ENCODE measurements at regions not wholly inside any gene's neighbourhood (a gene's known extent, or its start where the extent isn't known, plus 50 kb on each side); places are given as distances from the start of the nearest gene placed in this dataset.

GRCh38 chr5:98603456-98603855, 170.0 kb upstream of the RGMB start:
- no peaks in the 10 kb centered on the region for H3K27me3 ChIP-seq (ENCODE audit: control insufficient read depth, insufficient read depth, low read length)
- no peak overlapping the region for H2AK5ac ChIP-seq (ENCODE audit: low read depth, low read length)
- H3K9ac ChIP-seq (ENCODE audit: low read depth, low read length) = no peak overlapping the region
- no peaks in the 10 kb centered on the region for H3K79me1 ChIP-seq (ENCODE audit: low read depth in 1 of 2, low read length in 2 of 2)
- peaks cover 2% of the 10 kb centered on the region; the same call in 1 of the 2 replicates for H3K9me3 ChIP-seq (ENCODE audit: control insufficient read depth, insufficient read depth, low read length)
- no peak overlapping the region for H4K8ac ChIP-seq (ENCODE audit: low read depth in 2 of 2, low read length in 2 of 2)
- TF ChIP-seq ELK1 (IDR thresholded peaks at IDR 0.05; ENCODE audit: borderline replicate concordance, low read depth, low read length) (no peak), CHD1 (IDR thresholded peaks at IDR 0.05; ENCODE audit: low read depth, low read length) (no peak), BHLHE40 (IDR thresholded peaks at IDR 0.05; ENCODE audit: low read depth, low read length) (no peak), RFX5 (IDR thresholded peaks at IDR 0.05; ENCODE audit: low read depth, low read length) (no peak), FOS (IDR thresholded peaks at IDR 0.05; ENCODE audit: low read depth, low read length) (no peak), CEBPB (IDR thresholded peaks at IDR 0.05; ENCODE audit: low read depth, low read length) (no peak), MAFK (IDR thresholded peaks at IDR 0.05; ENCODE audit: low read depth, low read length) (no peak), RAD21 (IDR thresholded peaks at IDR 0.05; ENCODE audit: low read length) (no peak), SMC3 (IDR thresholded peaks at IDR 0.05; ENCODE audit: low read depth, low read length) (no peak), MXI1 (IDR thresholded peaks at IDR 0.05; ENCODE audit: borderline replicate concordance, low read depth, low read length) (no peak), POLR2A (IDR thresholded peaks at IDR 0.05; ENCODE audit: low read depth, low read length) (no peak), MAZ (IDR thresholded peaks at IDR 0.05; ENCODE audit: borderline replicate concordance, low read depth, low read length) (no peak), CTCF (conservative IDR thresholded peaks at IDR 0.05; ENCODE audit: low read depth, low read length) (no peak), NFE2L2 (IDR thresholded peaks at IDR 0.05; ENCODE audit: low read depth, low read length) (no peak), USF2 (IDR thresholded peaks at IDR 0.05; ENCODE audit: low read depth, low read length) (no peak), RCOR1 (IDR thresholded peaks at IDR 0.05; ENCODE audit: insufficient replicate concordance, low read length) (no peak)
- no peak overlapping the region for H2BK5ac ChIP-seq (ENCODE audit: low read depth, low read length, poor library complexity, severe bottlenecking)
- WGBS, 2 experiments (ENCODE audit: extremely low coverage in 2 of 2, insufficient read length in 1 of 2) = no CpG with 5 or more reads among the region's 2 CpGs
- H3K23ac ChIP-seq (ENCODE audit: low read depth, low read length) = no peak overlapping the region
- H3K4me1 ChIP-seq (ENCODE audit: control insufficient read depth, insufficient read depth, low read length) = peaks cover 5% of the 10 kb centered on the region; the same call in 1 of the 2 replicates
- no peak overlapping the region for H4K91ac ChIP-seq (ENCODE audit: insufficient read depth, low read depth, low read length)
- DNase-seq = no peak
- H3K14ac ChIP-seq (replicated peaks; ENCODE audit: low read depth, low read length) = no peak overlapping the region
- H3K4me3 ChIP-seq (ENCODE audit: insufficient read depth, low read depth, low read length) = no peak overlapping the region
- no peak overlapping the region for H2BK120ac ChIP-seq (ENCODE audit: low read depth, low read length)
- dilution Hi-C loops (cut with HindIII; ENCODE audit: low sequenced_read_pairs, unreplicated experiment) (no loop called here), intact Hi-C loops (cut with micrococcal nuclease) (no loop called here), in situ Hi-C loops (cut with MboI; ENCODE audit: low sequenced_read_pairs) (no loop called here)
- H2BK15ac ChIP-seq (ENCODE audit: low read depth, low read length) = no peak overlapping the region
- no peaks in the 10 kb centered on the region for H4K20me1 ChIP-seq (ENCODE audit: insufficient read depth, low read length)
- no TSS peak for BruUV-seq (replicated peaks)
- no peak overlapping the region for H3K4me2 ChIP-seq (ENCODE audit: low read depth, low read length)
- H3K4ac ChIP-seq (ENCODE audit: low read depth, low read length) = no peak overlapping the region
- H3K56ac ChIP-seq (ENCODE audit: extremely low read depth, insufficient read depth, low read length) = no peak overlapping the region
- H2BK20ac ChIP-seq (ENCODE audit: low read depth, low read length) = no peak overlapping the region
- H3K9me1 ChIP-seq (ENCODE audit: insufficient read depth, low read length) = 0 out of 2 replicates have a peak, but pooled peaks cover 3% of the 10 kb centered on the region
- H2AK9ac ChIP-seq (replicated peaks; ENCODE audit: low read depth, low read length, poor library complexity) = no peak overlapping the region
- no peaks in the 10 kb centered on the region for H3K36me3 ChIP-seq (ENCODE audit: control insufficient read depth, insufficient read depth, low read length)
- H2AFZ ChIP-seq (replicated peaks; ENCODE audit: low read length, poor library complexity) = no peak overlapping the region
- H3K18ac ChIP-seq (ENCODE audit: low read depth, low read length) = no peak overlapping the region
- no peak overlapping the region for H4K5ac ChIP-seq (ENCODE audit: low read depth, low read length)
- ATAC-seq (ENCODE audit: low read depth) = no peak
- POLR2A ChIA-PET (ENCODE audit: unreplicated experiment) = no interaction called here
- H3K27ac ChIP-seq (ENCODE audit: insufficient read depth, low read length) = no peak overlapping the region
- CTCF ChIA-PET = no interaction called here
